ENCODE measurements at regions not wholly inside any gene's neighbourhood (a gene's known extent, or its start where the extent isn't known, plus 50 kb on each side); places are given as distances from the start of the nearest gene placed in this dataset.

- no peaks in the 10 kb centered on the region for H3K27me3 ChIP-seq (ENCODE audit: insufficient read depth, low read length)
- no peak overlapping the region for H3K4me3 ChIP-seq (ENCODE audit: low read length)
- H3K9ac ChIP-seq (ENCODE audit: low read depth, low read length) = no peak overlapping the region
- WGBS = 65% methylated on average over 5 of the region's 5 CpGs
- H3K4me1 ChIP-seq (ENCODE audit: insufficient read depth, low read length) = peaks cover 16% of the 10 kb centered on the region
- H3K27ac ChIP-seq (ENCODE audit: low read depth, low read length) = no peak overlapping the region
- H3K36me3 ChIP-seq (ENCODE audit: insufficient read depth, low read length) = no peaks in the 10 kb centered on the region
- H3K9me3 ChIP-seq (ENCODE audit: insufficient read depth, low read depth, low read length) = no peaks in the 10 kb centered on the region
Measured at GRCh38 chr2:136436936-136437335, 319.0 kb upstream of the CXCR4 start.

GRCh38 chr2:136434251-136434715 is 316.3 kb upstream of the CXCR4 start:
- no peak overlapping the region for H3K4me3 ChIP-seq (ENCODE audit: low read length)
- H3K9me3 ChIP-seq (ENCODE audit: insufficient read depth, low read depth, low read length) = no peaks in the 10 kb centered on the region
- H3K36me3 ChIP-seq (ENCODE audit: insufficient read depth, low read length) = no peaks in the 10 kb centered on the region
- no peak overlapping the region for H3K9ac ChIP-seq (ENCODE audit: low read depth, low read length)
- WGBS = 87% methylated on average over 5 of the region's 5 CpGs
- H3K4me1 ChIP-seq (ENCODE audit: insufficient read depth, low read length) = peaks cover 8% of the 10 kb centered on the region
- H3K27ac ChIP-seq (ENCODE audit: low read depth, low read length) = no peak overlapping the region
- no peaks in the 10 kb centered on the region for H3K27me3 ChIP-seq (ENCODE audit: insufficient read depth, low read length)

- H3K4me1 ChIP-seq (ENCODE audit: insufficient read depth, low read length) = peaks cover 4% of the 10 kb centered on the region; the same call in 1 of the 2 replicates
- H3K36me3 ChIP-seq (ENCODE audit: insufficient read depth, low read length) = no peaks in the 10 kb centered on the region
- H3K27me3 ChIP-seq (ENCODE audit: insufficient read depth, low read length) = no peaks in the 10 kb centered on the region
- H3K9ac ChIP-seq (ENCODE audit: low read depth, low read length) = no peak overlapping the region
- no peak overlapping the region for H3K4me3 ChIP-seq (ENCODE audit: low read length)
- H3K9me3 ChIP-seq (ENCODE audit: insufficient read depth, low read depth, low read length) = no peaks in the 10 kb centered on the region
- WGBS = 95% methylated on average over 3 of the region's 3 CpGs
- no peak overlapping the region for H3K27ac ChIP-seq (ENCODE audit: low read depth, low read length)
Measured at GRCh38 chr2:136433261-136433660, 315.3 kb upstream of the CXCR4 start.

GRCh38 chr2:136424112-136424511 is 306.2 kb upstream of the CXCR4 start:
- Histone ChIP-seq H3K9me3 (ENCODE audit: insufficient read depth, low read depth, low read length) (no peaks in the 10 kb centered on the region), H3K36me3 (ENCODE audit: insufficient read depth, low read length) (no peaks in the 10 kb centered on the region), H3K9ac (ENCODE audit: low read depth, low read length) (no peak overlapping the region), H3K27me3 (ENCODE audit: insufficient read depth, low read length) (peaks cover 42% of the 10 kb centered on the region), H3K27ac (ENCODE audit: low read depth, low read length) (no peak overlapping the region), H3K4me3 (ENCODE audit: low read length) (no peak overlapping the region), H3K4me1 (ENCODE audit: insufficient read depth, low read length) (no peaks in the 10 kb centered on the region)
- 75% methylated on average over 6 of the region's 7 CpGs for WGBS

- peaks cover 42% of the 10 kb centered on the region for H3K27me3 ChIP-seq (ENCODE audit: insufficient read depth, low read length)
Measured at GRCh38 chr2:136423516-136423996, 305.6 kb upstream of the CXCR4 start.

GRCh38 chr2:136422512-136422911 is 304.6 kb upstream of the CXCR4 start:
- no peaks in the 10 kb centered on the region for H3K9me3 ChIP-seq (ENCODE audit: insufficient read depth, low read depth, low read length)
- no peak overlapping the region for H3K9ac ChIP-seq (ENCODE audit: low read depth, low read length)
- no peaks in the 10 kb centered on the region for H3K4me1 ChIP-seq (ENCODE audit: insufficient read depth, low read length)
- 100% methylated on average over 2 of the region's 2 CpGs for WGBS
- H3K27ac ChIP-seq (ENCODE audit: low read depth, low read length) = no peak overlapping the region
- no peaks in the 10 kb centered on the region for H3K36me3 ChIP-seq (ENCODE audit: insufficient read depth, low read length)
- no peak overlapping the region for H3K4me3 ChIP-seq (ENCODE audit: low read length)
- H3K27me3 ChIP-seq (ENCODE audit: insufficient read depth, low read length) = peaks cover 42% of the 10 kb centered on the region

More at GRCh38 chr2:136423516-136423996, 305.6 kb upstream of the CXCR4 start:
- no peak overlapping the region for H3K9ac ChIP-seq (ENCODE audit: low read depth, low read length)
- no peaks in the 10 kb centered on the region for H3K9me3 ChIP-seq (ENCODE audit: insufficient read depth, low read depth, low read length)
- H3K4me1 ChIP-seq (ENCODE audit: insufficient read depth, low read length) = no peaks in the 10 kb centered on the region
- peak overlapping the region; percentile 51 for H3K4me3 ChIP-seq (ENCODE audit: low read length)
- H3K27ac ChIP-seq (ENCODE audit: low read depth, low read length) = no peak overlapping the region
- H3K36me3 ChIP-seq (ENCODE audit: insufficient read depth, low read length) = no peaks in the 10 kb centered on the region
- 10% methylated on average over 27 of the region's 27 CpGs for WGBS

GRCh38 chr2:136420346-136420745 is 302.4 kb upstream of the CXCR4 start:
- Histone ChIP-seq H3K4me1 (ENCODE audit: insufficient read depth, low read length) (no peaks in the 10 kb centered on the region), H3K4me3 (ENCODE audit: low read length) (no peak overlapping the region), H3K36me3 (ENCODE audit: insufficient read depth, low read length) (no peaks in the 10 kb centered on the region), H3K27ac (ENCODE audit: low read depth, low read length) (no peak overlapping the region), H3K9ac (ENCODE audit: low read depth, low read length) (no peak overlapping the region), H3K9me3 (ENCODE audit: insufficient read depth, low read depth, low read length) (no peaks in the 10 kb centered on the region), H3K27me3 (ENCODE audit: insufficient read depth, low read length) (peaks cover 31% of the 10 kb centered on the region)
- WGBS = 75% methylated on average over 6 of the region's 6 CpGs

GRCh38 chr2:136411946-136412345 is 294.0 kb upstream of the CXCR4 start:
- WGBS = no CpG with 5 or more reads among the region's 1 CpG
- no peak overlapping the region for H3K9ac ChIP-seq (ENCODE audit: low read depth, low read length)
- H3K4me1 ChIP-seq (ENCODE audit: insufficient read depth, low read length) = peaks cover 13% of the 10 kb centered on the region
- no peak overlapping the region for H3K4me3 ChIP-seq (ENCODE audit: low read length)
- H3K36me3 ChIP-seq (ENCODE audit: insufficient read depth, low read length) = no peaks in the 10 kb centered on the region
- no peaks in the 10 kb centered on the region for H3K9me3 ChIP-seq (ENCODE audit: insufficient read depth, low read depth, low read length)
- no peak overlapping the region for H3K27ac ChIP-seq (ENCODE audit: low read depth, low read length)
- no peaks in the 10 kb centered on the region for H3K27me3 ChIP-seq (ENCODE audit: insufficient read depth, low read length)

- Histone ChIP-seq H3K4me3 (ENCODE audit: low read length) (no peak overlapping the region), H3K36me3 (ENCODE audit: insufficient read depth, low read length) (no peaks in the 10 kb centered on the region), H3K4me1 (ENCODE audit: insufficient read depth, low read length) (peaks cover 16% of the 10 kb centered on the region), H3K9ac (ENCODE audit: low read depth, low read length) (no peak overlapping the region), H3K27me3 (ENCODE audit: insufficient read depth, low read length) (no peaks in the 10 kb centered on the region), H3K9me3 (ENCODE audit: insufficient read depth, low read depth, low read length) (no peaks in the 10 kb centered on the region), H3K27ac (ENCODE audit: low read depth, low read length) (no peak overlapping the region)
- 90% methylated on average over 6 of the region's 6 CpGs for WGBS
Measured at GRCh38 chr2:136410673-136411072, 292.7 kb upstream of the CXCR4 start.

GRCh38 chr2:136408795-136409194 is 290.8 kb upstream of the CXCR4 start:
- Histone ChIP-seq H3K27me3 (ENCODE audit: insufficient read depth, low read length) (no peaks in the 10 kb centered on the region), H3K36me3 (ENCODE audit: insufficient read depth, low read length) (no peaks in the 10 kb centered on the region), H3K4me3 (ENCODE audit: low read length) (no peak overlapping the region), H3K4me1 (ENCODE audit: insufficient read depth, low read length) (peaks cover 16% of the 10 kb centered on the region), H3K27ac (ENCODE audit: low read depth, low read length) (no peak overlapping the region), H3K9me3 (ENCODE audit: insufficient read depth, low read depth, low read length) (no peaks in the 10 kb centered on the region), H3K9ac (ENCODE audit: low read depth, low read length) (no peak overlapping the region)
- 90% methylated on average over 3 of the region's 3 CpGs for WGBS

- WGBS = 71% methylated on average over 8 of the region's 8 CpGs
- Histone ChIP-seq H3K36me3 (ENCODE audit: insufficient read depth, low read length) (no peaks in the 10 kb centered on the region), H3K4me1 (ENCODE audit: insufficient read depth, low read length) (peaks cover 16% of the 10 kb centered on the region), H3K27me3 (ENCODE audit: insufficient read depth, low read length) (no peaks in the 10 kb centered on the region), H3K9ac (ENCODE audit: low read depth, low read length) (no peak overlapping the region), H3K27ac (ENCODE audit: low read depth, low read length) (no peak overlapping the region), H3K4me3 (ENCODE audit: low read length) (no peak overlapping the region), H3K9me3 (ENCODE audit: insufficient read depth, low read depth, low read length) (no peaks in the 10 kb centered on the region)
Measured at GRCh38 chr2:136407952-136408318, 290.0 kb upstream of the CXCR4 start.
